H1 (cell line): ENCODE measurements at regions not wholly inside any gene's neighbourhood (a gene's known extent, or its start where the extent isn't known, plus 50 kb on each side); places are given as distances from the start of the nearest gene placed in this dataset.
A peak's percentile ranks its signal among the peaks of the same experiment; 100 is the strongest.

Experiments
- CTCF ChIA-PET: fragments of 300-600 bp; sonication (Branson Sonifier 250); formaldehyde crosslinking; loops from one replicate; lab custom pipeline; 2021; ENCODE audit not compliant: partially characterized antibody; lab: Charles Lee
- POLR2A ChIA-PET: fragments of 300-600 bp; sonication (Branson Sonifier 250); formaldehyde crosslinking; loops from one replicate; lab custom pipeline; 2021; ENCODE audit warnings: inconsistent platforms; ENCODE audit not compliant: partially characterized antibody; lab: Charles Lee
- DNase-seq, 2 experiments: peaks; one replicate each; pipeline versions ENCODE4 v3.0.0 to v3.0.0-alpha.2; 2010 to 2022; ENCODE audit warnings: low spot score in 2 of 2, low read depth in 1 of 2, mixed read lengths in 1 of 2
- FAIRE-seq: peaks from 2 replicates; lab custom pipeline; 2011; peaks lifted over from hg19 to GRCh38; lab: Jason Lieb, UNC
- H2AFZ ChIP-seq: 2 replicates; pipeline ENCODE4 v1.8.1; 2012; ENCODE audit warnings: low read length, inconsistent platforms
- H2AK5ac ChIP-seq: 2 replicates; pipeline ENCODE4 v1.6.1; 2013; ENCODE audit warnings: low read depth, low read length
- H2BK120ac ChIP-seq: replicated peaks from 2 replicates; pipeline ENCODE3; 2013; ENCODE audit warnings: low read depth, low read length, inconsistent platforms
- H2BK12ac ChIP-seq: 2 replicates; pipeline ENCODE4 v1.6.1; 2013; ENCODE audit warnings: low read depth, low read length
- H2BK15ac ChIP-seq: 2 replicates; pipeline ENCODE4 v1.6.1; 2013; ENCODE audit warnings: low read length
- H2BK20ac ChIP-seq: 2 replicates; pipeline ENCODE4 v1.6.1; 2013; ENCODE audit warnings: low read length
- H2BK5ac ChIP-seq: 2 replicates; pipeline ENCODE4 v1.6.1; 2013; ENCODE audit warnings: low read depth, low read length
- H3K14ac ChIP-seq: 2 replicates; pipeline ENCODE4 v1.6.1; 2013; ENCODE audit warnings: inconsistent platforms; ENCODE audit not compliant: insufficient read length
- H3K18ac ChIP-seq: 2 replicates; pipeline ENCODE4 v1.6.1; 2013; ENCODE audit warnings: low read length; ENCODE audit errors: extremely low read depth
- H3K23ac ChIP-seq: 2 replicates; pipeline ENCODE4 v1.6.1; 2013; ENCODE audit warnings: inconsistent platforms; ENCODE audit not compliant: insufficient read length
- H3K23me2 ChIP-seq: 2 replicates; pipeline ENCODE4 v1.6.1; 2013; ENCODE audit warnings: low read depth, low read length
- H3K27ac ChIP-seq: 2 replicates; pipeline ENCODE4 v1.6.1; 2011; ENCODE audit warnings: low read depth, low read length, inconsistent platforms
- H3K27me3 ChIP-seq, 4 experiments: replicated peaks in 1 of 4; 1 replicate in 1 of 4; 2 replicates in 3 of 4; pipeline versions ENCODE4 v1.6.1 to v1.8.1; 2011 to 2013; ENCODE audit warnings: low read length in 3 of 4, mild to moderate bottlenecking in 3 of 4, inconsistent platforms in 2 of 4, mixed read lengths in 2 of 4, moderate library complexity in 1 of 4; ENCODE audit not compliant: control insufficient read depth in 3 of 4, insufficient read depth in 3 of 4; ENCODE audit errors: extremely low read depth in 1 of 4
- H3K36me3 ChIP-seq, 4 experiments: 2 replicates each; pipeline versions ENCODE4 v1.6.1 to v1.8.1; 2011 to 2013; ENCODE audit warnings: mild to moderate bottlenecking in 4 of 4, low read length in 3 of 4, moderate library complexity in 2 of 4, control low read depth in 1 of 4, inconsistent platforms in 1 of 4; ENCODE audit not compliant: insufficient read depth in 4 of 4, control insufficient read depth in 2 of 4
- H3K4ac ChIP-seq: replicated peaks from 2 replicates; pipeline ENCODE3; 2013; ENCODE audit warnings: low read length, low read depth, mixed read lengths, inconsistent platforms; ENCODE audit not compliant: insufficient read length
- H3K4me1 ChIP-seq, 4 experiments: replicated peaks in 1 of 4; 1 replicate in 1 of 4; 2 replicates in 3 of 4; pipeline versions ENCODE4 v1.6.1 to v1.8.1; 2011 to 2013; ENCODE audit warnings: low read length in 3 of 4, inconsistent platforms in 2 of 4, mixed read lengths in 1 of 4; ENCODE audit not compliant: insufficient read depth in 4 of 4, control insufficient read depth in 3 of 4
- H3K4me2 ChIP-seq, 2 experiments: 2 replicates each; pipeline versions ENCODE4 v1.6.1 to v1.8.1; 2011 to 2013; ENCODE audit warnings: low read depth in 2 of 2, low read length in 2 of 2, control low read depth in 1 of 2, inconsistent platforms in 1 of 2, mild to moderate bottlenecking in 1 of 2; ENCODE audit not compliant: insufficient read depth in 1 of 2
- H3K4me3 ChIP-seq, 4 experiments: fragments of 200-600, 300-600 bp in 1 of 4; sonication (generic), shearing (Covaris generic), sonication (Bioruptor Twin) in 1 of 4; 2 replicates each; pipeline versions ENCODE4 v1.5.1 to v1.8.1; 2011 to 2016; ENCODE audit warnings: low read length in 4 of 4, low read depth in 3 of 4, control low read depth in 2 of 4, inconsistent platforms in 2 of 4, mild to moderate bottlenecking in 2 of 4, mixed read lengths in 1 of 4, moderate library complexity in 1 of 4; ENCODE audit not compliant: insufficient read depth in 2 of 4; ENCODE audit errors: extremely low read depth in 1 of 4
- H3K56ac ChIP-seq: replicated peaks from 2 replicates; pipeline ENCODE3; 2013; ENCODE audit warnings: low read depth, mild to moderate bottlenecking, mixed read lengths, low read length, inconsistent platforms; ENCODE audit not compliant: insufficient read length
- H3K79me1 ChIP-seq: 2 replicates; pipeline ENCODE4 v1.6.1; 2013; ENCODE audit warnings: low read depth, low read length, control low read depth
- H3K79me2 ChIP-seq, 2 experiments: 2 replicates each; pipeline versions ENCODE4 v1.6.1 to v1.8.1; 2012 to 2013; ENCODE audit warnings: low read length in 2 of 2, mild to moderate bottlenecking in 2 of 2, inconsistent platforms in 1 of 2; ENCODE audit not compliant: insufficient read depth in 2 of 2, control insufficient read depth in 1 of 2
- H3K9ac ChIP-seq, 4 experiments: replicated peaks in 1 of 4; 1 replicate in 1 of 4; 2 replicates in 3 of 4; pipeline versions ENCODE4 v1.6.1 to v1.8.1; 2011 to 2013; ENCODE audit warnings: low read depth in 3 of 4, low read length in 3 of 4, control low read depth in 2 of 4, mild to moderate bottlenecking in 2 of 4, moderate library complexity in 2 of 4, inconsistent platforms in 1 of 4; ENCODE audit errors: extremely low read depth in 1 of 4
- H3K9me3 ChIP-seq, 2 experiments: 2 replicates each; pipeline versions ENCODE4 v1.6.1 to v1.8.1; 2012 to 2013; ENCODE audit warnings: mild to moderate bottlenecking in 2 of 2, moderate library complexity in 2 of 2, control low read depth in 1 of 2, inconsistent platforms in 1 of 2, low read depth in 1 of 2, low read length in 1 of 2, mixed read lengths in 1 of 2; ENCODE audit not compliant: insufficient read depth in 2 of 2
- H4K20me1 ChIP-seq, 2 experiments: replicated peaks in 1 of 2; 2 replicates each; pipeline versions ENCODE3 to v1.8.1; 2011 to 2013; ENCODE audit warnings: inconsistent platforms in 2 of 2, low read length in 2 of 2, mild to moderate bottlenecking in 1 of 2; ENCODE audit not compliant: insufficient read depth in 2 of 2, control insufficient read depth in 1 of 2
- H4K5ac ChIP-seq: 2 replicates; pipeline ENCODE4 v1.6.1; 2013; ENCODE audit warnings: low read length, low read depth, mixed read lengths, inconsistent platforms; ENCODE audit not compliant: insufficient read length
- H4K8ac ChIP-seq: 2 replicates; pipeline ENCODE4 v1.8.0; 2013; ENCODE audit warnings: mild to moderate bottlenecking, moderate library complexity, low read length, inconsistent platforms; ENCODE audit not compliant: insufficient read depth; ENCODE audit errors: extremely low read depth
- H4K91ac ChIP-seq: replicated peaks from 2 replicates; pipeline ENCODE3; 2013; ENCODE audit warnings: low read length, mixed read lengths, inconsistent platforms; ENCODE audit not compliant: insufficient read length
- FOSL1 ChIP-seq: IDR thresholded peaks from 2 replicates; pipeline ENCODE4 v1.6.1; 2011; ENCODE audit warnings: mild to moderate bottlenecking, low read depth, low read length, moderate library complexity; ENCODE audit not compliant: insufficient read depth
- WGBS, 2 experiments: shearing (Covaris generic) in 1 of 2; methylation state at CpG; one replicate each; pipeline versions ENCODE4 v1.1.6 to v1.1.7; 2013 to 2015; ENCODE audit warnings: low lambda C conversion rate in 2 of 2, mixed read lengths in 2 of 2, inconsistent platforms in 1 of 2, low coverage in 1 of 2, missing lambda C conversion rate in 1 of 2; ENCODE audit not compliant: insufficient replicate concordance in 2 of 2, insufficient coverage in 1 of 2, insufficient read length in 1 of 2; ENCODE audit errors: extremely low coverage in 1 of 2, missing lambda C conversion rate in 1 of 2; 5-methylcytosine and 5-hydroxymethylcytosine counted together

GRCh38 chr7:118304100-118304499 is 79.6 kb downstream of the ANKRD7 start:
- H2BK12ac ChIP-seq, result no peak overlapping the region
- no peaks in the 10 kb centered on the region for H4K20me1 ChIP-seq
- H3K79me1 ChIP-seq, result no peaks in the 10 kb centered on the region
- no peak overlapping the region for H3K4ac ChIP-seq
- no peaks in the 10 kb centered on the region for H3K27me3 ChIP-seq
- no peak overlapping the region for H4K91ac ChIP-seq
- H3K9me3 ChIP-seq, result peaks cover 6 to 7% of the 10 kb centered on the region in 2 experiments; a peak in 3 of 4 replicates
- no peak overlapping the region for H2BK120ac ChIP-seq
- DNase-seq (no peak), FAIRE-seq (no peak)
- no peak for TF ChIP-seq FOSL1
- no peak overlapping the region for H3K23ac ChIP-seq
- no peaks in the 10 kb centered on the region for H3K23me2 ChIP-seq
- no peak overlapping the region for H3K56ac ChIP-seq
- H3K36me3 ChIP-seq, result no peaks in the 10 kb centered on the region
- no peak overlapping the region for H4K5ac ChIP-seq
- 90% methylated on average over 2 of the region's 2 CpGs; no CpG with 5 or more reads in 1 of the 2 experiments for WGBS, 2 experiments
- H2BK20ac ChIP-seq, result no peak overlapping the region
- no peak overlapping the region for H3K18ac ChIP-seq
- no peak overlapping the region for H3K14ac ChIP-seq
- H3K27ac ChIP-seq, result no peak overlapping the region
- H2AFZ ChIP-seq, result 0 out of 2 replicates have a peak overlapping the region, but pooled peaks have one; percentile 72
- ChIA-PET POLR2A (no interaction called here), CTCF (no interaction called here)
- H4K8ac ChIP-seq, result no peak overlapping the region
- H3K79me2 ChIP-seq, result no peaks in the 10 kb centered on the region
- no peak overlapping the region for H3K9ac ChIP-seq
- H3K4me1 ChIP-seq, result no peaks in the 10 kb centered on the region
- H2BK5ac ChIP-seq, result no peak overlapping the region
- H3K4me3 ChIP-seq, result no peak overlapping the region
- no peak overlapping the region for H2BK15ac ChIP-seq
- H3K4me2 ChIP-seq, result no peak overlapping the region
- no peak overlapping the region for H2AK5ac ChIP-seq
